ENCODE measurements at regions not wholly inside any gene's neighbourhood (a gene's known extent, or its start where the extent isn't known, plus 50 kb on each side); places are given as distances from the start of the nearest gene placed in this dataset.

DNA sequence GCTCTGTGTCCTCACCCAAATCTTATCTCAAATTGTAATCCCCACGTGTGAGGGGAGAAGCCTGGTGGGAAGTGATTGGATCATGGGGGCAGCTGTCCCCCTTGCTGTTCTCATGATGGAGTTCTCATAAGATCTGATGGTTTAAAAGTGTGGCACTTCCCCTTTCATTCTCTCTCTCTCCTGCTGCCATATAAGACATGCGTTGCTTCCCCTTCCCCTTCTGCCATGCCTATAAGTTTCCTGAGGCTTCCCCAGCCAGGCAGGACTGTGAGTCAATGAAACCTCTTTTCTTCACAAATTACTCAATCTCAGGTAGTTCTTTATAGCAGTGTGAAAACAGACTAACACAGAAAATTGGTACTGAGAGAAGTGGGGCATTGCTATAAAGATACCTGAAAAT lies 107.7 kb downstream of the DMAC1 start:
- Histone ChIP-seq H3K79me2 (ENCODE audit: insufficient read depth, low read length) (no peaks in the 10 kb centered on the region), H3K36me3 (replicated peaks in 1 of 2; ENCODE audit: control insufficient read depth in 1 of 2, insufficient read depth in 2 of 2, low read length in 2 of 2) (no peaks in the 10 kb centered on the region), H3K4me3 (replicated peaks in 1 of 3; ENCODE audit: insufficient read depth in 1 of 3, low read depth in 2 of 3, low read length in 3 of 3) (no peak overlapping the region), H3K9ac (ENCODE audit: insufficient read depth, low read depth, low read length) (no peak overlapping the region), H4K20me1 (ENCODE audit: insufficient read depth, low read length) (no peaks in the 10 kb centered on the region), H3K27ac (ENCODE audit: extremely low read length, insufficient read depth, low read length) (no peak overlapping the region), H3K27me3 (ENCODE audit: control insufficient read depth in 1 of 2, insufficient read depth in 2 of 2, low read length in 2 of 2) (no peaks in the 10 kb centered on the region), H3K9me3 (ENCODE audit: low read length) (no peaks in the 10 kb centered on the region), H3K4me2 (ENCODE audit: low read depth, low read length) (no peak overlapping the region), H2AFZ (ENCODE audit: low read length) (no peak overlapping the region), H3K4me1 (ENCODE audit: insufficient read depth, low read length) (no peaks in the 10 kb centered on the region)
- 0% methylated on average over 2 of the region's 2 CpGs for WGBS (ENCODE audit: low lambda C conversion rate)
- ChIA-PET POLR2A (no interaction called here), CTCF (ENCODE audit: low intra/inter-chr PET ratio, low total read pairs) (no interaction called here)
- BruUV-seq (replicated peaks): no TSS peak
- intact Hi-C loops (cut with micrococcal nuclease; ENCODE audit: unreplicated experiment) (no loop called here), in situ Hi-C loops (cut with HindIII; ENCODE audit: extremely low pct_ligation_motif_present, low pct_unique_long_range_greater_than_20kb) (no loop called here)
- ATAC-seq: no peak
- TF ChIP-seq SMYD3 (CRISPR knock-in tag; IDR thresholded peaks at IDR 0.05) (no peak), ZNF530 (CRISPR knock-in tag; IDR thresholded peaks at IDR 0.05; ENCODE audit: low read depth) (no peak)
- DNase-seq (ENCODE audit: low spot score): no peak
- FAIRE-seq: no peak

GRCh38 chr9:7690014-7690413 lies 109.6 kb downstream of the DMAC1 start:
- Histone ChIP-seq H4K20me1 (ENCODE audit: insufficient read depth, low read length) (no peaks in the 10 kb centered on the region), H3K9me3 (ENCODE audit: low read length) (no peaks in the 10 kb centered on the region), H3K9ac (ENCODE audit: insufficient read depth, low read depth, low read length) (no peak overlapping the region), H3K4me1 (ENCODE audit: insufficient read depth, low read length) (no peaks in the 10 kb centered on the region), H3K4me2 (ENCODE audit: low read depth, low read length) (no peak overlapping the region), H3K27me3 (ENCODE audit: control insufficient read depth in 1 of 2, insufficient read depth in 2 of 2, low read length in 2 of 2) (no peaks in the 10 kb centered on the region), H3K36me3 (replicated peaks in 1 of 2; ENCODE audit: control insufficient read depth in 1 of 2, insufficient read depth in 2 of 2, low read length in 2 of 2) (no peaks in the 10 kb centered on the region), H3K4me3 (replicated peaks in 1 of 3; ENCODE audit: insufficient read depth in 1 of 3, low read depth in 2 of 3, low read length in 3 of 3) (no peak overlapping the region), H3K79me2 (ENCODE audit: insufficient read depth, low read length) (no peaks in the 10 kb centered on the region), H2AFZ (ENCODE audit: low read length) (no peak overlapping the region), H3K27ac (ENCODE audit: extremely low read length, insufficient read depth, low read length) (no peak overlapping the region)
- ChIA-PET CTCF (ENCODE audit: low intra/inter-chr PET ratio, low total read pairs) (no interaction called here), POLR2A (no interaction called here)
- intact Hi-C loops (cut with micrococcal nuclease; ENCODE audit: unreplicated experiment): no loop called here
- in situ Hi-C loops (cut with HindIII; ENCODE audit: extremely low pct_ligation_motif_present, low pct_unique_long_range_greater_than_20kb): no loop called here
- no TSS peak for BruUV-seq (replicated peaks)
- TF ChIP-seq ZNF678 (CRISPR knock-in tag; IDR thresholded peaks at IDR 0.05) (no peak), ZNF510 (CRISPR knock-in tag; IDR thresholded peaks at IDR 0.05; ENCODE audit: low read depth) (no peak), TBX3 (IDR thresholded peaks at IDR 0.05; ENCODE audit: borderline replicate concordance) (no peak), ZNF512B (CRISPR knock-in tag; IDR thresholded peaks at IDR 0.05; ENCODE audit: borderline replicate concordance) (no peak), FOXA3 (CRISPR knock-in tag; IDR thresholded peaks at IDR 0.05) (no peak), CENPX (CRISPR knock-in tag; IDR thresholded peaks at IDR 0.05) (no peak), KLF6 (CRISPR knock-in tag; IDR thresholded peaks at IDR 0.05) (no peak), SP1 (IDR thresholded peaks at IDR 0.05) (no peak), SP1 (CRISPR knock-in tag; IDR thresholded peaks at IDR 0.05) (no peak), ZNF292 (CRISPR knock-in tag; IDR thresholded peaks at IDR 0.05; ENCODE audit: borderline replicate concordance, low read depth) (no peak), RBAK (CRISPR knock-in tag; IDR thresholded peaks at IDR 0.05) (no peak)
- TF ChIP-seq, protein P1, sequence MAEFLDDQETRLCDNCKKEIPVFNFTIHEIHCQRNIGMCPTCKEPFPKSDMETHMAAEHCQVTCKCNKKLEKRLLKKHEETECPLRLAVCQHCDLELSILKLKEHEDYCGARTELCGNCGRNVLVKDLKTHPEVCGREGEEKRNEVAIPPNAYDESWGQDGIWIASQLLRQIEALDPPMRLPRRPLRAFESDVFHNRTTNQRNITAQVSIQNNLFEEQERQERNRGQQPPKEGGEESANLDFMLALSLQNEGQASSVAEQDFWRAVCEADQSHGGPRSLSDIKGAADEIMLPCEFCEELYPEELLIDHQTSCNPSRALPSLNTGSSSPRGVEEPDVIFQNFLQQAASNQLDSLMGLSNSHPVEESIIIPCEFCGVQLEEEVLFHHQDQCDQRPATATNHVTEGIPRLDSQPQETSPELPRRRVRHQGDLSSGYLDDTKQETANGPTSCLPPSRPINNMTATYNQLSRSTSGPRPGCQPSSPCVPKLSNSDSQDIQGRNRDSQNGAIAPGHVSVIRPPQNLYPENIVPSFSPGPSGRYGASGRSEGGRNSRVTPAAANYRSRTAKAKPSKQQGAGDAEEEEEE (CRISPR knock-in tag; IDR thresholded peaks at IDR 0.05; ENCODE audit: borderline replicate concordance): no peak
- no peak for FAIRE-seq
- ATAC-seq: no peak
- DNase-seq (ENCODE audit: low spot score): no peak

All from HepG2 (cell line).